ENCODE measurements at regions not wholly inside any gene's neighbourhood (a gene's known extent, or its start where the extent isn't known, plus 50 kb on each side); places are given as distances from the start of the nearest gene placed in this dataset.
A peak's percentile ranks its signal among the peaks of the same experiment; 100 is the strongest.

DNA sequence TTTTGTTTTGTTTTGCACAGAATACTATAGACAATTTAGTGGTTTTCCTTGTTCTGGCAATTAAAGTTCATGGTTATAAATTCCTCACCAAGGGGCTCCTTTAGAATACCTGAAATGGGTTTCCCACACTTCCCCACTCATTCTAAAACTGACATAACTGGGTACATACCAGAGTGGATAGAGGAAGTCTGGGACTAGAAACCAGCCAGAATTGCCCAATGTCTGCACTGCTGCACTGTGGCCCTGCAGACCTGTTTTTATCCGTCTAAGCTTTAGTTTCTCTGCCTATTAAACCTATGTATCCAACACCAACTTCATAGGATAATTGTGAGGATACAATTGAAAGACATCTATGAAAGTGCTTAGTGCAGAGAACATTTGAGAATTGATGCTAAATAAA, 498.6 kb downstream of the KCTD12 start:
- 85% methylated on average over 1 of the region's 1 CpG for WGBS, 2 donors
- Histone ChIP-seq H3K27ac (no peak overlapping the region), H3K4me3 (no peak overlapping the region), H3K27me3 (no peaks in the 10 kb centered on the region), H3K4me1 (peaks cover 0 to 17% (median 6%) of the 10 kb centered on the region in 4 donors), H3K36me3 (no peaks in the 10 kb centered on the region), H3K9me3 (no peaks in the 10 kb centered on the region)
- TF ChIP-seq, protein P1, sequence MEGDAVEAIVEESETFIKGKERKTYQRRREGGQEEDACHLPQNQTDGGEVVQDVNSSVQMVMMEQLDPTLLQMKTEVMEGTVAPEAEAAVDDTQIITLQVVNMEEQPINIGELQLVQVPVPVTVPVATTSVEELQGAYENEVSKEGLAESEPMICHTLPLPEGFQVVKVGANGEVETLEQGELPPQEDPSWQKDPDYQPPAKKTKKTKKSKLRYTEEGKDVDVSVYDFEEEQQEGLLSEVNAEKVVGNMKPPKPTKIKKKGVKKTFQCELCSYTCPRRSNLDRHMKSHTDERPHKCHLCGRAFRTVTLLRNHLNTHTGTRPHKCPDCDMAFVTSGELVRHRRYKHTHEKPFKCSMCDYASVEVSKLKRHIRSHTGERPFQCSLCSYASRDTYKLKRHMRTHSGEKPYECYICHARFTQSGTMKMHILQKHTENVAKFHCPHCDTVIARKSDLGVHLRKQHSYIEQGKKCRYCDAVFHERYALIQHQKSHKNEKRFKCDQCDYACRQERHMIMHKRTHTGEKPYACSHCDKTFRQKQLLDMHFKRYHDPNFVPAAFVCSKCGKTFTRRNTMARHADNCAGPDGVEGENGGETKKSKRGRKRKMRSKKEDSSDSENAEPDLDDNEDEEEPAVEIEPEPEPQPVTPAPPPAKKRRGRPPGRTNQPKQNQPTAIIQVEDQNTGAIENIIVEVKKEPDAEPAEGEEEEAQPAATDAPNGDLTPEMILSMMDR (IDR thresholded peaks at IDR 0.05): no peak
- no peak for TF ChIP-seq POLR2A (IDR thresholded peaks at IDR 0.05)
- no peak for TF ChIP-seq EP300 (IDR thresholded peaks at IDR 0.05)
- DNase-seq (ENCODE audit: low spot score in 2 of 2): no peak

DNA sequence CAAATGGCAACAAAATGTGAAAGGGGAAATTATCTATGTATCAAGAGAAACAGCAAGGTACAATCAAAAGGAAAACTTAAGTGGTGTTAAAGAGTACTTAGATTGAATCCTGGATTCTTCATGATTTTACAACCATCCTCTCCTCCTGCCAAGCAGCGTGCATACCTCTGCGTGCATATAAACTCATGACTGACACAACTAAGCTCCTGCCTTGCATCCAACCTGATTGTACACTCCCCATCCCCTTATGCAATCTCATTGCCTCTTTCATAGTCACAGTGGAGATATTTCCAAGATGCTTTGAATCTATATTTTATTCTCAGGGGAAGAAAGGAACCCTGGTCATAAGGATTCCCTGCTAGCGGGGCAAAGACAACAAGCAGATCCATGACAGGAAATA, 499.9 kb downstream of the KCTD12 start:
- Histone ChIP-seq H3K4me3 (no peak overlapping the region), H3K27me3 (no peaks in the 10 kb centered on the region), H3K27ac (no peak overlapping the region), H3K9me3 (no peaks in the 10 kb centered on the region), H3K4me1 (peaks cover 0 to 17% (median 6%) of the 10 kb centered on the region in 4 donors), H3K36me3 (no peaks in the 10 kb centered on the region)
- TF ChIP-seq POLR2A (IDR thresholded peaks at IDR 0.05) (no peak), EP300 (IDR thresholded peaks at IDR 0.05) (no peak)
- TF ChIP-seq, protein P1 (IDR thresholded peaks at IDR 0.05): no peak
- DNase-seq (ENCODE audit: low spot score in 2 of 2): no peak
- WGBS, 2 donors: 96 to 99% methylated on average over 3 of the region's 3 CpGs

DNA sequence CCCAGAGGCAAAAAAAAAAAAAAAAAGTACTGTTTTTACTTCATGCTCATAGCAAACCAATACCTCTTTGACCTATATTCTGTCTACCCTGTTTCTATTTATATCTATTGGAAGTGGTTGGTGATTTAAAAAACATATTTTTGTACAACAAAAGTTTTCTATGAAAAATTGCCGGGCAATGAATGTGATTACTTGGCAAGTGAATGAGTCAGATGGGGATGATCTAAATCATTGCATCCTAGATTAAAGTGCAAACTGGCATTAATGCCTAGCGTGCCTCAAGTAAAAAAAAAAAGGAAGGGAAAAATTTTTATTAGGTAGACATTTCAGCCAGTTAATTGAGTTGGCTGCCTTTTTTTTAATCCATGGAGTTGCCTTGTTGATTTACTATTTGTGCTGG, 500.6 kb downstream of the KCTD12 start:
- no peaks in the 10 kb centered on the region for H3K9me3 ChIP-seq
- WGBS, 2 donors: 77 to 78% methylated on average over 2 of the region's 2 CpGs

DNA sequence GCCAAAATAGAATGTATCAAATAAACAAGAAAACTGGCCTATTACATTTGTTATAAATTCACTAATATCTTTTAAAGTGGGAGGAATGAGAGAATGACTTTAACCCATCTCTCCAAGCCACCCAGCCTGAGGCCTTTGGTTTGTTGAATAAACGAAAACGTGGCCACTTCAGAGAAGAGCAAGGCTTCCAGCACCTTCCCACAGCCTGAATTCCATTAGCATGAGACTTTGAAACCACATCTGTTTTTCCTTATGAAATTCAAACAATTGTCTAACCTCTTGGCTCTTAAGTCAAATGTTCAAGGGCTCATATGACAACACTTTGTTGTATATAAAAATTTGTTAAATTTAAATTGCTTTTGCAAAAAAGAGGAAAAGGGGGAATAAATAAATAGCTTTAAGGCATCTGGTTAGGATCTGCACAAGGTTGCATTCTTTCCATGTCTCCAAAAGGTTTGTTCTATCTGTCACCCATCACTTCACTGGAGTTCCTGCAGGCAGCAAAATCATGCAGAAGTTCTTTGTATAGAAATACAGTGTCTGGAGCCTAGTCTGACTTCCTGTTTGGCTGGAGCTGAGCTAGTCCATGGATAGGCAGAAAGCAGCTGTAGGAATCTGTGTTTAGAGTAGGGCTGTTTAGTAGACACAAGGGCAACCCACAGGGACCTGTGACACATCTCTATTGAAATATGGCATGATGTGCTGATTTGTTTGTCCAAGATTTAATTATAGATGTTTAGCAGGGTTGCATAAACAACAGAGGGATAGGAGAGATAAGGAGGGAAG, 502.3 kb downstream of the KCTD12 start:
- 40 to 49% methylated on average over 2 of the region's 2 CpGs for WGBS, 2 donors
- DNase-seq (ENCODE audit: low spot score in 2 of 2): peak in 1 of 2 donors; percentile 5
- Histone ChIP-seq H3K27ac (peak overlapping the region in 2 of 4 donors; percentile 17 to 37), H3K4me1 (peaks cover 0 to 17% (median 6%) of the 10 kb centered on the region in 4 donors), H3K27me3 (no peaks in the 10 kb centered on the region), H3K4me3 (no peak overlapping the region), H3K36me3 (no peaks in the 10 kb centered on the region), H3K9me3 (no peaks in the 10 kb centered on the region)
- no peak for TF ChIP-seq POLR2A (IDR thresholded peaks at IDR 0.05)
- TF ChIP-seq, protein P1 (IDR thresholded peaks at IDR 0.05): no peak
- TF ChIP-seq EP300 (IDR thresholded peaks at IDR 0.05): no peak

More for the DNA sequence above, 500.6 kb downstream of the KCTD12 start:
- Histone ChIP-seq H3K4me1 (peaks cover 0 to 17% (median 6%) of the 10 kb centered on the region in 4 donors), H3K27me3 (no peaks in the 10 kb centered on the region), H3K4me3 (no peak overlapping the region), H3K36me3 (no peaks in the 10 kb centered on the region), H3K27ac (no peak overlapping the region)
- TF ChIP-seq POLR2A (IDR thresholded peaks at IDR 0.05): no peak
- TF ChIP-seq, protein P1 (IDR thresholded peaks at IDR 0.05): no peak
- TF ChIP-seq EP300 (IDR thresholded peaks at IDR 0.05): no peak
- DNase-seq (ENCODE audit: low spot score in 2 of 2): no peak

DNA sequence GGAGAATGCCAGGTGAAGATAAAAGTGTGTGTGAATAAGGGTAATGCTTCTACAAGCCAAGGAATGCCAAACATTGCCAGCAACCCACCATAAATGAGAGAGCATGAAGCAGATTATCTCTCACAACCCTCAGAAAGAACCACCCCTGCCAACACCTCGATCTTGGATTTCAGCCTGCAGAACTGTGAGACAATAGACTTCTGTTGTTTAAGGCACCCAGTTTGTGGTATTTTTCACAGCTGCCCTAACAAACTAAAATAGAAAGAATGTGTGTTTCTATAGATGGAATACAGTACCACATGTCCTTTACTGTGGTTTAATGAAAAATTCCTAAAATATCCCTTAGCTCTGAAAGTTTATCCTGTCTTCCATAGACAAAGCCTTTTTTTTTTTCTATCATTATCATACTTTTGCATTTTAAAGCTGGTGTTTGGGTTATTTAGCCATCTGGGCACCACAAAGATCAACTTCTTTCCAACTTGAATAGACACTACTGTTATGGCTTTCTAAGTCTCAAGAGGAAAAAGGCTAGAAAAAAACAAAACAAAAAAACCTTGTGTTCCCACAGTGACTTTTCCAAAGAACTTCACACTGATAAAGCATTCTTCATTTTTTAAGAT, 505.6 kb downstream of the KCTD12 start:
- H3K9me3 ChIP-seq: no peaks in the 10 kb centered on the region
- H3K36me3 ChIP-seq: no peaks in the 10 kb centered on the region
- H3K4me1 ChIP-seq: peaks cover 0 to 17% (median 6%) of the 10 kb centered on the region in 4 donors
- TF ChIP-seq, protein P1 (IDR thresholded peaks at IDR 0.05): no peak
- TF ChIP-seq POLR2A (IDR thresholded peaks at IDR 0.05) (no peak), EP300 (IDR thresholded peaks at IDR 0.05) (no peak)
- H3K27ac ChIP-seq: peak overlapping the region in 1 of 4 donors; percentile 29
- no peak for DNase-seq (ENCODE audit: low spot score in 2 of 2)
- no peaks in the 10 kb centered on the region for H3K27me3 ChIP-seq
- 38 to 50% methylated on average over 1 of the region's 1 CpG for WGBS, 2 donors
- H3K4me3 ChIP-seq: no peak overlapping the region

All from tibial nerve (tissue), 4 donors.